ENCODE measurements at regions not wholly inside any gene's neighbourhood (a gene's known extent, or its start where the extent isn't known, plus 50 kb on each side); places are given as distances from the start of the nearest gene placed in this dataset.
"Not testable (repeated sequence)": the region's sequence is repeated elsewhere in the genome, so short reads cannot be mapped to it uniquely, and the experiment has no call there.

DNA sequence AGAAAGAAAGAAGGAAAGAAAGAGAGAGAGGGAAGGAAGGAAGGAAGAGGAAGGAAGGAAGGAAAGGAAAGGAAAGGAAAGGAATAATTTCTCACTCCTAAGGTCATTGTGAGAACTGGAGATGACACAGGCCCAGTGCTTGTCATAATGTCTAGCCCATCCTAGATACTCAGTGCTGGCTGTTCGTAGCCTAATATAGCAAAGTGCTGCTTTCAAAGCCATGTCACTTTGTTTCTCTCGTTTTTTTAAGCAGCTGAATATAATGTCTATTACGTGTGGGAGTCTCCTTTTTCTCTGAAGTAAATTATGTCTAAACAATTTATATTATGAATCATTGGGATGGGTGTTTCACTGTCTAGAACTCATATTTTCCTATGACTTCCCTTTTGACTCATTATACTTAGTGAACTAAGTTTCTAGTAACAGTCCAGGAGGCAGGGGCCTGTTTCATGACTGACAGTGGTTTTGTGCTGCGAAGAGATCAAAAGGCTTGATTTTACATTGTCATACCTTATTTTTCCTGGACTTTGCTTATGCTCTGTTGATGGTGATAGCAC lies 327.0 kb upstream of the ZFP42 start:
- no peaks in the 10 kb centered on the region for H4K20me1 ChIP-seq
- peaks cover 27% of the 10 kb centered on the region for H3K4me1 ChIP-seq
- H3K27ac ChIP-seq = no peak overlapping the region
- H3K27me3 ChIP-seq = no peaks in the 10 kb centered on the region
- H3K9me3 ChIP-seq = no peaks in the 10 kb centered on the region
- H3K4me2 ChIP-seq = no peak overlapping the region
- TF ChIP-seq Cebpa-rat (IDR thresholded peaks at IDR 0.05) = no peak
- H3K9ac ChIP-seq = no peak overlapping the region
- no peaks in the 10 kb centered on the region for H3K36me3 ChIP-seq
- no peak overlapping the region for H3K4me3 ChIP-seq

DNA sequence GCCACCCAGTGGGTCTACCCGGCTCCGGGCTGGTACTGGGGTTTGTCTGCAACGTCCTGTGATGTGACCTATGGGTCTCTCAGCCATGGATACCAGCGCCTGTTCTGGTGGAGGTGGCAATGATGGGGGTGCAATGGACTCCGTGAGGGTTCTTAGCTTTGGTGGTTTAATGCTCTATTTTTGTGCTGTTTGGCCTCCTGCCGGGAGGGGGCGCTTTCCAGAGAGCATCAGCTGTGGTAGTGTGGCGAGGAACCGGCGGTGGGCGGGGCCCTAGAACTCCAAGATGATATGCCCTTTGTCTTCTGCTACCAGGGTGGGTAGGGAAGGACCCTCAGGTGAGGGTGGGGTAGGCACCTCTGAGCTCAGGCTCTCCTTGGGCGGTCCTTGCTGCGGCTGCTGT lies 324.1 kb upstream of the ZFP42 start:
- not testable (repeated sequence) for H3K4me3 ChIP-seq, H3K4me1 ChIP-seq, H3K9ac ChIP-seq, H3K27me3 ChIP-seq, H3K27ac ChIP-seq, H3K4me2 ChIP-seq, H4K20me1 ChIP-seq, H3K9me3 ChIP-seq, H3K36me3 ChIP-seq

DNA sequence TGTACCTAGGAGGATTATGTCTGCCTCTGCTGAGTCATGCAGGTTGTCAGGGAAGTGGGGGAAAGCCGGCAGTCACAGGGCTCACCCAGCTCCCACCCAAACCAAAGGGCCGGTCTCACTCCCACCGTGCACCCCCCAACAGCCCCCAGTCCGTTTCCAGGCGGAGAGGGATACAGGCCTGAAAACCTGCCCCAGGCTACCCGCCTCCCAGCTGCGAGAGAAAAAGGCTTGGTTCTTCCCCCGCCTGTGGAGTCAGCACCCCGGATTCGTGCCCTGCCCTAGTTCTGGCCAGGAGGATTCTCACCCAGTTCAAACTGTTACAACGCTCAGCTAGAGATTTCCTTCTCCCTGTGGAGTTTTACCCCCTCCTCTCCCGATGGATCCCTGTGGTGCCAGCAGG lies 323.6 kb upstream of the ZFP42 start:
- H3K36me3 ChIP-seq, H3K4me2 ChIP-seq, H3K9ac ChIP-seq, H3K9me3 ChIP-seq, H3K27ac ChIP-seq, H3K27me3 ChIP-seq, H3K4me3 ChIP-seq, H3K4me1 ChIP-seq, H4K20me1 ChIP-seq: not testable (repeated sequence)

DNA sequence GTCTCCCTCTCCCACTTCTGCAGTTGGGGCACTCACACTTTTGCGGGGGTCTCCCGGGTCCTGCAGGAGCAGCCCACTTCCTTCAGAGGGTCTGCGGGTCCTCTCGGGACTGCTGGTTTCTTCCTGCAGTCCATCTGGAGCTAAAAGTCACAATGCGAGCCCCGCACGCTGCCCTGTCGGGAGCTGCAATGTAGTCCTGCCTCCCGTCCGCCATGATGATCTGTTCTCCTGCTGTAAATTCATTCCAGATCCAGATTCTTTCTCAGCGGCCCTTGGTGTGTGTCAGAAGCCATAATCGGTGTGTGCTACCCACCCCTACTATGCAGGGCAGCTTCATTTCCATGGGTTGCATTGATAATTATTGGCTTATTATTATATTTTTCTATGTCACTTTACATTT lies 323.0 kb upstream of the ZFP42 start:
- H3K4me2 ChIP-seq, H3K27me3 ChIP-seq, H3K27ac ChIP-seq, H4K20me1 ChIP-seq, H3K4me1 ChIP-seq, H3K4me3 ChIP-seq, H3K9me3 ChIP-seq, H3K9ac ChIP-seq, H3K36me3 ChIP-seq: not testable (repeated sequence)

DNA sequence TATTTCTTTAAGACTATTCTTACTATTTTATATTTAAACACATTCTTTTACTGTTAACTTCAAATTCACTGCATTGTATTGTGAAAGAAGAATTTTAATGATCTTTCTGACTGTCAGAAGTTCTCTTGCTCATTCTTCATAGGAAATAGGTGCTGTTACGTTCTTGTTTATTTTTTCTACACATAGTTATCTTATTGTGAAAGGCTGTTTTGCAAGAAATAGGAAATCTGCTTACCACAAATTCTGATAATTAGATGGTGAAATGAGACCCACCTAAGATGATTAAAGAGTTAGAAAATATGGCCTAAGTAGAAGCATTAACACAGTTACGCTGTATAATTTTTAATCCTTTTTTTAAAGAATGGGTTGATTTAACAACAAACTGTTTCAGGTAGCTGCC lies 316.1 kb upstream of the ZFP42 start:
- no peak for TF ChIP-seq Cebpa-rat (IDR thresholded peaks at IDR 0.05)
- Histone ChIP-seq H4K20me1 (no peaks in the 10 kb centered on the region), H3K9me3 (no peaks in the 10 kb centered on the region), H3K27me3 (no peaks in the 10 kb centered on the region), H3K9ac (no peak overlapping the region), H3K4me3 (no peak overlapping the region), H3K27ac (no peak overlapping the region), H3K36me3 (no peaks in the 10 kb centered on the region), H3K4me2 (no peak overlapping the region), H3K4me1 (no peaks in the 10 kb centered on the region)

DNA sequence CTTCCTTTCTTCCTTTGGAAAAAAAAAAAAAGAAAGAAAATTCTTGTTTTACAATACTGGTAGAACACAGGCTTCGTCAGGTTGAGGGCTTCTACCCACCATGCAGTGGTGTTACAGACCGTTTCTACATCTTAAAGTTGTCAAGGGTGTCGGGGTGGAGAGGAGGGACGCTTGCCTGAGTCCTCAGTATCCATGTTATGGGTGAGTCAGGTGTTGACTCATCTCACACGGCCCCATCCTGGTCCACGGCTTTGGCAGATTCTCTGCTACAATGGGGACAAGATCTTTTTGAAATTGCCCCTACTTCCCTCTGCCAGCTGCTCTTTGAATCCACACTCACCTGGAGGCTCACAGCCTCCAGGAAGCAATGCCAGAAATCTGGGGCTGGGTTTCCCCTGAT lies 310.3 kb upstream of the ZFP42 start:
- Histone ChIP-seq H3K9me3 (no peaks in the 10 kb centered on the region), H3K4me2 (no peak overlapping the region), H3K27me3 (no peaks in the 10 kb centered on the region), H3K4me3 (no peak overlapping the region), H3K4me1 (no peaks in the 10 kb centered on the region), H3K27ac (no peak overlapping the region), H4K20me1 (no peaks in the 10 kb centered on the region), H3K9ac (no peak overlapping the region), H3K36me3 (no peaks in the 10 kb centered on the region)
- TF ChIP-seq Cebpa-rat (IDR thresholded peaks at IDR 0.05) = no peak

DNA sequence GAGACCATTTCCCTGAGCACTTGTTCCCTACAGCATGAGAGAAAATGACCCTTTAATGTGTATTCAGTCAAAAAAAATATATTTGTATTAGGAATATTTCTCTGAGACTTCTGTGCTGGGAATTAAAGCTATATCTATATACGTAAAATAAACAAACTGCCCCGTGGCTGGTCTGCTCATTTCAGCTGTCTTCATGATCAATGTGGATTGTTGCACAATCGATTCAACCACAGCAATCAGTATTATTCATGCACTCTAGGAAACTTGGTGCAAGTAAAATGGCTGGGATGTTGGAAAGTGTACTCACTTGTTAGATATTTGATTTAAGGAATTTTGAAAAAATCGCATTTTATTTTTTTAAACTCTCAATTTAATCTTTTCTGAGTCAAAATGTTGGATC lies 307.9 kb upstream of the ZFP42 start:
- Histone ChIP-seq H3K27me3 (no peaks in the 10 kb centered on the region), H3K27ac (no peak overlapping the region), H4K20me1 (no peaks in the 10 kb centered on the region), H3K4me1 (no peaks in the 10 kb centered on the region), H3K4me2 (no peak overlapping the region), H3K4me3 (no peak overlapping the region), H3K9ac (no peak overlapping the region), H3K9me3 (no peaks in the 10 kb centered on the region), H3K36me3 (no peaks in the 10 kb centered on the region)
- peak; percentile 10; the same call in 1 of the 2 replicates for TF ChIP-seq Cebpa-rat (IDR thresholded peaks at IDR 0.05)

DNA sequence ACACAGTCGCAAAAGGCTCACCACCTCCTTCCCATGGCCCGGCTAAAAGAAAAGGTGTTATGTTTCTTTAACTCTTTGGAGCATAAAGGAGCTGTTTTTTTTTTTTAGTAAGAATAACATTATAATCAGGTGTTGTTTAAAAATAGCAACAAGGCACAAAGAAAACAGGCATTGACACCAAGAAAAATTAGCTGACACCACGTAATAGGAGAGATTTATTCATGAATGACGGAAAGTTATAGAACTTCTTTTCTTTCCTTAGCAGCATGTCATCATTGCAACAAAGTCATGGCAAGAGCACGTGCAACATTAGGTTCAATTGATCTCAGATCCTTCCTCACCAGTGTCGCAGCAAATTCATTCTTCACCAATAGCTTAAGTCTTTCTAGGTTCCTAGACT lies 302.9 kb upstream of the ZFP42 start:
- TF ChIP-seq Cebpa-rat (IDR thresholded peaks at IDR 0.05) = no peak
- Histone ChIP-seq H3K4me1 (no peaks in the 10 kb centered on the region), H3K4me3 (no peak overlapping the region), H3K9me3 (peaks cover 10% of the 10 kb centered on the region), H4K20me1 (no peaks in the 10 kb centered on the region), H3K4me2 (no peak overlapping the region), H3K27me3 (no peaks in the 10 kb centered on the region), H3K27ac (no peak overlapping the region), H3K9ac (no peak overlapping the region), H3K36me3 (no peaks in the 10 kb centered on the region)

DNA sequence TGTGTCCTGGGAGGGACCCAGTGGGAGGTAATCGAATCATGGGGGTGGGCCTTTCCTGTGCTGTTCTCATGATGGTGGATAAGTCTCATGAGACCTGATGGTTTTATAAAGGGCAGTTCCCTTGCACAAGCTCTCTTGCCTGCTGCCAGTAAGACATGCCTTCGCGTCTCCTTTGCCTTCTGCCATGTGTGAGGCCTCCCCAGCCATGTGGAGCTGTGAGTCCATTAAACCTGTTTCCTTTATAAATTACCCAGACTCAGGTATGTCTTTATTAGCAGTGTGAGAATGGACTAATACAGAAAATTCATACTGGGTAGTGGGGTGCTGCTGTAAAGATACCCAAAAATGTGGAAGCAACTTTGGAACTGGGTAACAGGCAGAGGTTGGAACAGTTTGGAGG lies 300.0 kb upstream of the ZFP42 start:
- not testable (repeated sequence) for H3K27me3 ChIP-seq, H3K9ac ChIP-seq, H3K36me3 ChIP-seq, H3K4me2 ChIP-seq, H3K27ac ChIP-seq, H3K4me3 ChIP-seq, H4K20me1 ChIP-seq, H3K4me1 ChIP-seq
- H3K9me3 ChIP-seq = peaks cover 15% of the 10 kb centered on the region

DNA sequence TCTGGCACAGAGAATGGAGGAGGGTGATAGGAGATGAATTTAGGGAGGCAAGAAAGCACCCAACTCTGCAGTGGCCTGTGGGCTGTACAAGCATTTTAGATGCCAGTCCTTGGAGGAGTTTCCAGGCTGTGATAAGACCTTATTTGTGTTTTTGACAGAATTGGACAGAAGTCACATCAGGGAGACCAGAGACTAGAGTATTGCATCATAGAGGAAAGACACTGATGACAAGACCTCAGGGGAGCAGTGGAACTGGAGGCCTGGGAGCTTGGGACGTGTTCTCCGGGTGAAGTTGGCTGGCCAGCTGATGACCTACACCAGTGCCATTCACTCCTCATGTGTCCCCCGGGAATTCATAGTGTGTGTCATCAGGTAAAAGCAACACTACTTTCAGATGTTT lies 284.0 kb upstream of the ZFP42 start:
- Histone ChIP-seq H3K4me1 (no peaks in the 10 kb centered on the region), H4K20me1 (no peaks in the 10 kb centered on the region), H3K9me3 (peaks cover 21% of the 10 kb centered on the region), H3K36me3 (no peaks in the 10 kb centered on the region), H3K27me3 (no peaks in the 10 kb centered on the region), H3K27ac (no peak overlapping the region), H3K4me3 (no peak overlapping the region), H3K9ac (no peak overlapping the region), H3K4me2 (no peak overlapping the region)
- TF ChIP-seq Cebpa-rat (IDR thresholded peaks at IDR 0.05) = no peak

DNA sequence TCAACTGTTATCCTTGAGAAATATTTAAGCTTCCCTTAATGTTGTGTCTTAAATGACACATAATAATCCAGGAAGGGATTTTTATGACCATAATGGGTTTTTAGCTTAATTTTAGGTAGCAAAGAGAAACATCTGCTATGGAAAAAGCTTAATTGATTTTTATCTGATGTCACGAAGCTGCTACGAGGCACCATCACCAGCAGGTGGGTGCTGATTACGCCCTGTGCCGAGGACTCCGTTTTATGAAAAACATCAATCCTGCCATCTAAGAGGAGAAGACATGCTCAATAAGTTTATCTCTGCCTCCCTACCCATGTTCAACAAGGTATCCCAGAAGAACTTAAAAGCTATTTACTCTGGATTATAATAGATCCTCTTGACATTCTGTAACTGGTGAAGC lies 280.6 kb upstream of the ZFP42 start:
- no peak overlapping the region for H3K9ac ChIP-seq
- H3K36me3 ChIP-seq = no peaks in the 10 kb centered on the region
- H4K20me1 ChIP-seq = no peaks in the 10 kb centered on the region
- H3K4me1 ChIP-seq = no peaks in the 10 kb centered on the region
- no peak overlapping the region for H3K27ac ChIP-seq
- H3K27me3 ChIP-seq = no peaks in the 10 kb centered on the region
- no peak overlapping the region for H3K4me2 ChIP-seq
- TF ChIP-seq Cebpa-rat (IDR thresholded peaks at IDR 0.05) = no peak
- H3K9me3 ChIP-seq = no peaks in the 10 kb centered on the region
- no peak overlapping the region for H3K4me3 ChIP-seq
